ENCODE measurements at regions not wholly inside any gene's neighbourhood (a gene's known extent, or its start where the extent isn't known, plus 50 kb on each side); places are given as distances from the start of the nearest gene placed in this dataset.

GRCh38 chr5:10836986-10837385 lies 76.0 kb upstream of the DAP start:
- no peak for TF ChIP-seq CTCF (conservative IDR thresholded peaks at IDR 0.05)
- no peak for TF ChIP-seq ZFX (IDR thresholded peaks at IDR 0.05)
